NB4 (cell line): ENCODE measurements at regions not wholly inside any gene's neighbourhood (a gene's known extent, or its start where the extent isn't known, plus 50 kb on each side); places are given as distances from the start of the nearest gene placed in this dataset.

Experiments used
- CTCF ChIP-seq: IDR thresholded peaks from one replicate; pipeline ENCODE4 v1.5.1; 2012; ENCODE audit warnings: low read depth, low read length
- MAX ChIP-seq: IDR thresholded peaks from 2 replicates; pipeline ENCODE4 v1.6.1; 2011; ENCODE audit warnings: low read depth, low read length
- MYC ChIP-seq: IDR thresholded peaks from 2 replicates; pipeline ENCODE4 v1.6.1; 2011; ENCODE audit warnings: low read depth, low read length
- POLR2A ChIP-seq: IDR thresholded peaks from 2 replicates; pipeline ENCODE4 v1.6.1; 2011; ENCODE audit warnings: mild to moderate bottlenecking; ENCODE audit not compliant: insufficient read length; ENCODE audit errors: extremely low read depth

GRCh38 chr16:59905131-59905530 lies 1171.0 kb upstream of the GOT2 start:
- TF ChIP-seq MAX (no peak), CTCF (no peak), POLR2A (no peak), MYC (no peak)
